ENCODE measurements at regions not wholly inside any gene's neighbourhood (a gene's known extent, or its start where the extent isn't known, plus 50 kb on each side); places are given as distances from the start of the nearest gene placed in this dataset.

DNA sequence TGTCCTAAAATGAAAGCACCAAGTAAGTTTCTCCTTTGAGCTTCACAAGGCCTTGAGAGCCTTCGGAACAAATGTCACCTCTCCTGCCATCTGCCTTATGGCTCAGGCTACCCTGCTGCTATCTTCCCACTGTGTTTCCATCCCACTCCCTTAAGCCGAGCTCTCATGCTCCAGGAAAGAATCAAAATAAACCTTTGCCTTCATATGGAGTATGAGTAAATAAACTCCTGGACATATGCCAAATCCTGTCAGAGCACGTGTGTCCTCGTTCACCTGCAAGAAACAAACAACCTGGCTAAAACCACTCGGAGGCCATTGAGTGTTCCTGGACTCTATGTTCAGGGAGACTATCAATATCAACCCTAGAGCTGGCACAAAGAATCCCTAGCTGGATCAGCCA, 122.3 kb upstream of the CCDC112 start:
- Histone ChIP-seq H3K14ac (ENCODE audit: insufficient read depth, low read length) (no peak overlapping the region), H3K79me2 (ENCODE audit: insufficient read depth, low read length) (no peaks in the 10 kb centered on the region), H3K23ac (ENCODE audit: insufficient read length, low read depth, low read length) (no peak overlapping the region), H2BK5ac (ENCODE audit: insufficient read length, low read length) (no peak overlapping the region), H2BK120ac (ENCODE audit: low read depth, low read length, poor library complexity, severe bottlenecking) (no peak overlapping the region), H2BK20ac (ENCODE audit: low read depth, low read length, poor library complexity, severe bottlenecking) (no peak overlapping the region), H3K9me3 (ENCODE audit: control insufficient read depth, low read depth, low read length) (no peaks in the 10 kb centered on the region), H3K4ac (ENCODE audit: low read depth, low read length) (no peak overlapping the region), H3T11ph (ENCODE audit: low read length) (no peak overlapping the region), H2BK12ac (ENCODE audit: insufficient read length, low read depth, low read length) (no peak overlapping the region), H3K18ac (ENCODE audit: insufficient read length, low read depth, low read length) (no peak overlapping the region), H3K27ac (ENCODE audit: insufficient read length, low read depth, low read length) (no peak overlapping the region), H3K4me2 (ENCODE audit: insufficient read depth, insufficient read length, low read length) (no peak overlapping the region), H2AFZ (ENCODE audit: low read length) (no peak overlapping the region), H3K79me1 (ENCODE audit: insufficient read depth, low read depth, low read length, poor library complexity, severe bottlenecking) (no peaks in the 10 kb centered on the region), H3K23me2 (ENCODE audit: insufficient read length, low read depth, low read length, poor library complexity, severe bottlenecking) (no peaks in the 10 kb centered on the region), H4K8ac (replicated peaks; ENCODE audit: insufficient read length, low read depth, low read length) (no peak overlapping the region), H3K27me3 (ENCODE audit: insufficient read depth, low read length) (no peaks in the 10 kb centered on the region), H3K4me1 (ENCODE audit: insufficient read depth, low read length) (peaks cover 2% of the 10 kb centered on the region; the same call in 1 of the 2 replicates), H4K5ac (ENCODE audit: insufficient read length, low read depth, low read length) (no peak overlapping the region), H4K91ac (ENCODE audit: insufficient read length, low read depth, low read length) (no peak overlapping the region), H2BK15ac (ENCODE audit: low read depth, low read length) (no peak overlapping the region), H2AK5ac (ENCODE audit: insufficient read length, low read length) (no peak overlapping the region), H4K20me1 (ENCODE audit: control insufficient read depth, insufficient read depth, insufficient read length) (no peaks in the 10 kb centered on the region), H3K56ac (ENCODE audit: insufficient read length, low read depth, low read length) (no peak overlapping the region), H3K9ac (ENCODE audit: extremely low read depth, insufficient read length, low read length) (no peak overlapping the region)
- H3K4me1 Mint-ChIP-seq: peaks cover 4 to 11% of the 10 kb centered on the region in 2 experiments; a peak in 3 of 4 replicates
- no peaks in the 10 kb centered on the region; the same call in 1 of the 2 replicates for H3K27me3 Mint-ChIP-seq (ENCODE audit: low read depth)
- H3K9me3 Mint-ChIP-seq: no peaks in the 10 kb centered on the region
- no CpG with 5 or more reads among the region's 5 CpGs for WGBS (ENCODE audit: extremely low coverage, insufficient read length, low lambda C conversion rate)
- no peak overlapping the region for H3K27ac Mint-ChIP-seq
- TF ChIP-seq, protein P1, sequence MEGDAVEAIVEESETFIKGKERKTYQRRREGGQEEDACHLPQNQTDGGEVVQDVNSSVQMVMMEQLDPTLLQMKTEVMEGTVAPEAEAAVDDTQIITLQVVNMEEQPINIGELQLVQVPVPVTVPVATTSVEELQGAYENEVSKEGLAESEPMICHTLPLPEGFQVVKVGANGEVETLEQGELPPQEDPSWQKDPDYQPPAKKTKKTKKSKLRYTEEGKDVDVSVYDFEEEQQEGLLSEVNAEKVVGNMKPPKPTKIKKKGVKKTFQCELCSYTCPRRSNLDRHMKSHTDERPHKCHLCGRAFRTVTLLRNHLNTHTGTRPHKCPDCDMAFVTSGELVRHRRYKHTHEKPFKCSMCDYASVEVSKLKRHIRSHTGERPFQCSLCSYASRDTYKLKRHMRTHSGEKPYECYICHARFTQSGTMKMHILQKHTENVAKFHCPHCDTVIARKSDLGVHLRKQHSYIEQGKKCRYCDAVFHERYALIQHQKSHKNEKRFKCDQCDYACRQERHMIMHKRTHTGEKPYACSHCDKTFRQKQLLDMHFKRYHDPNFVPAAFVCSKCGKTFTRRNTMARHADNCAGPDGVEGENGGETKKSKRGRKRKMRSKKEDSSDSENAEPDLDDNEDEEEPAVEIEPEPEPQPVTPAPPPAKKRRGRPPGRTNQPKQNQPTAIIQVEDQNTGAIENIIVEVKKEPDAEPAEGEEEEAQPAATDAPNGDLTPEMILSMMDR (conservative IDR thresholded peaks at IDR 0.05): no peak
- no peak overlapping the region for H3K4me3 Mint-ChIP-seq
- no peaks in the 10 kb centered on the region for H3K36me3 Mint-ChIP-seq (ENCODE audit: insufficient read depth in 1 of 3, low read depth in 3 of 3)
- no peak for DNase-seq
